IMR-90 (cell line): ENCODE measurements at regions not wholly inside any gene's neighbourhood (a gene's known extent, or its start where the extent isn't known, plus 50 kb on each side); places are given as distances from the start of the nearest gene placed in this dataset.

ENCODE experiments used
- ATAC-seq: fragments of 200-7000 bp; cut with Tn5 transposase; 2 replicates; pipeline ENCODE4 v1.9.1; 2020; ENCODE audit warnings: low read depth, mild to moderate bottlenecking, moderate library complexity
- BruUV-seq: library from RNA; stranded (reverse); fragments of 400-500 nt; replicated peaks from 2 replicates; lab custom pipeline; 2021; lab: Mats Ljungman, UMichigan
- CTCF ChIA-PET: fragments of 300-600 bp; formaldehyde crosslinking; extraction: SDS; loops from one replicate; lab custom pipeline; 2021; ENCODE audit warnings: antibody characterized with exemption; lab: Yijun Ruan, JAX
- POLR2A ChIA-PET: fragments of 300-600 bp; sonication (Branson Sonifier 250); formaldehyde crosslinking; loops from one replicate; lab custom pipeline; 2022; ENCODE audit warnings: antibody characterized with exemption; ENCODE audit not compliant: unreplicated experiment; lab: Charles Lee
- DNase-seq: peaks from one replicate; pipeline ENCODE4 v3.0.0; 2013
- H2AFZ ChIP-seq: replicated peaks from 2 replicates; pipeline ENCODE3; 2013; ENCODE audit warnings: low read length, mild to moderate bottlenecking; ENCODE audit not compliant: poor library complexity
- H2AK5ac ChIP-seq: 2 replicates; pipeline ENCODE4 v1.6.1; 2013; ENCODE audit warnings: low read depth, low read length, inconsistent platforms
- H2AK9ac ChIP-seq: replicated peaks from 2 replicates; pipeline ENCODE3; 2013; ENCODE audit warnings: mild to moderate bottlenecking, low read depth, low read length, moderate library complexity; ENCODE audit not compliant: poor library complexity
- H2BK120ac ChIP-seq: 2 replicates; pipeline ENCODE4 v1.6.1; 2013; ENCODE audit warnings: low read depth, low read length, inconsistent platforms
- H2BK15ac ChIP-seq: 3 replicates; pipeline ENCODE4 v1.6.1; 2013; ENCODE audit warnings: low read depth, low read length, inconsistent platforms
- H2BK20ac ChIP-seq: 2 replicates; pipeline ENCODE4 v1.6.1; 2013; ENCODE audit warnings: low read depth, mild to moderate bottlenecking, inconsistent platforms, low read length, moderate library complexity
- H2BK5ac ChIP-seq: 2 replicates; pipeline ENCODE4 v1.6.1; 2013; ENCODE audit warnings: mild to moderate bottlenecking, low read depth, low read length, inconsistent platforms; ENCODE audit not compliant: poor library complexity, severe bottlenecking
- H3K14ac ChIP-seq: replicated peaks from 2 replicates; pipeline ENCODE4 v1.6.1; 2013; ENCODE audit warnings: low read depth, low read length, inconsistent platforms
- H3K18ac ChIP-seq: 2 replicates; pipeline ENCODE4 v1.6.1; 2013; ENCODE audit warnings: low read depth, low read length, control low read depth
- H3K23ac ChIP-seq: 2 replicates; pipeline ENCODE4 v1.6.1; 2013; ENCODE audit warnings: low read depth, low read length, inconsistent platforms
- H3K27ac ChIP-seq: 2 replicates; pipeline ENCODE4 v1.5.1; 2013; ENCODE audit warnings: mild to moderate bottlenecking, control low read depth, low read length; ENCODE audit not compliant: insufficient read depth
- H3K27me3 ChIP-seq: 2 replicates; pipeline ENCODE4 v1.6.1; 2013; ENCODE audit warnings: low read length; ENCODE audit not compliant: control insufficient read depth, insufficient read depth
- H3K36me3 ChIP-seq: 2 replicates; pipeline ENCODE4 v1.6.1; 2013; ENCODE audit warnings: low read length, mixed read lengths; ENCODE audit not compliant: control insufficient read depth, insufficient read depth
- H3K4ac ChIP-seq: 2 replicates; pipeline ENCODE4 v1.6.1; 2013; ENCODE audit warnings: low read depth, low read length, inconsistent platforms
- H3K4me1 ChIP-seq: 2 replicates; pipeline ENCODE4 v1.6.1; 2013; ENCODE audit warnings: low read length, mixed read lengths; ENCODE audit not compliant: control insufficient read depth, insufficient read depth
- H3K4me2 ChIP-seq: 2 replicates; pipeline ENCODE4 v1.6.1; 2013; ENCODE audit warnings: low read depth, mild to moderate bottlenecking, control low read depth, low read length, moderate library complexity
- H3K4me3 ChIP-seq: 2 replicates; pipeline ENCODE4 v1.5.1; 2013; ENCODE audit warnings: low read depth, mild to moderate bottlenecking, control low read depth, low read length, moderate library complexity; ENCODE audit not compliant: insufficient read depth
- H3K56ac ChIP-seq: 2 replicates; pipeline ENCODE4 v1.6.1; 2013; ENCODE audit warnings: low read length, inconsistent platforms; ENCODE audit not compliant: insufficient read depth; ENCODE audit errors: extremely low read depth
- H3K79me1 ChIP-seq, 2 experiments: 2 replicates each; pipeline ENCODE4 v1.6.1; 2013; ENCODE audit warnings: low read length in 2 of 2, inconsistent platforms in 1 of 2, low read depth in 1 of 2
- H3K9ac ChIP-seq: 2 replicates; pipeline ENCODE4 v1.6.1; 2013; ENCODE audit warnings: low read depth, low read length, control low read depth
- H3K9me1 ChIP-seq: 2 replicates; pipeline ENCODE4 v1.6.1; 2013; ENCODE audit warnings: low read length, inconsistent platforms; ENCODE audit not compliant: insufficient read depth
- H3K9me3 ChIP-seq: 2 replicates; pipeline ENCODE4 v1.6.1; 2013; ENCODE audit warnings: low read length; ENCODE audit not compliant: control insufficient read depth, insufficient read depth
- H4K20me1 ChIP-seq: 2 replicates; pipeline ENCODE4 v1.6.1; 2013; ENCODE audit warnings: low read length, inconsistent platforms; ENCODE audit not compliant: insufficient read depth
- H4K5ac ChIP-seq: 2 replicates; pipeline ENCODE4 v1.6.1; 2013; ENCODE audit warnings: mild to moderate bottlenecking, low read depth, low read length, control low read depth
- H4K8ac ChIP-seq, 2 experiments: 2 replicates each; pipeline ENCODE4 v1.6.1; 2013; ENCODE audit warnings: low read depth in 2 of 2, low read length in 2 of 2, control low read depth in 1 of 2, inconsistent platforms in 1 of 2
- H4K91ac ChIP-seq: 2 replicates; pipeline ENCODE4 v1.6.1; 2013; ENCODE audit warnings: low read depth, low read length, inconsistent platforms; ENCODE audit not compliant: insufficient read depth
- RAD21 ChIP-seq: IDR thresholded peaks from 2 replicates; pipeline ENCODE4 v1.6.1; 2012; ENCODE audit warnings: low read length, improper control_type of control experiment
- WGBS, 2 experiments: methylation state at CpG; one replicate each; pipeline versions ENCODE4 v1.1.5 to v1.1.7; 2013; ENCODE audit warnings: missing lambda C conversion rate in 2 of 2; ENCODE audit not compliant: insufficient read length in 1 of 2; ENCODE audit errors: extremely low coverage in 2 of 2; 5-methylcytosine and 5-hydroxymethylcytosine counted together
- dilution Hi-C: fragments of 300-500 bp; cut with HindIII; formaldehyde crosslinking; loops from one replicate; pipeline ENCODE4 v1.14.3; 2018; ENCODE audit warnings: low sequenced_read_pairs; ENCODE audit not compliant: unreplicated experiment
- in situ Hi-C: fragments of 300-500 bp; cut with MboI; formaldehyde crosslinking; loops from 3 replicates; pipeline ENCODE4 v1.14.3; 2019; ENCODE audit warnings: low sequenced_read_pairs, inconsistent platforms, mixed read lengths
- intact Hi-C: fragments of 100-400 bp; cut with micrococcal nuclease; formaldehyde crosslinking; loops from 2 replicates; pipeline ENCODE4 v1.10.0; 2022
- TF ChIP-seq, protein P1 (sequence below): fragments of 150-350 bp; IDR thresholded peaks from 2 replicates; pipeline ENCODE4 v1.6.1; 2016; ENCODE audit warnings: low read depth, mild to moderate bottlenecking, low read length, moderate library complexity, borderline replicate concordance

GRCh38 chr3:177647341-177647740, 450.1 kb upstream of the TBL1XR1 start:
- Histone ChIP-seq H3K9ac (no peak overlapping the region), H3K4me1 (peaks cover 3% of the 10 kb centered on the region; the same call in 1 of the 2 replicates), H3K56ac (no peak overlapping the region), H3K79me1 (no peaks in the 10 kb centered on the region), H3K4me2 (no peak overlapping the region), H3K4ac (no peak overlapping the region), H3K27me3 (no peaks in the 10 kb centered on the region), H3K36me3 (no peaks in the 10 kb centered on the region), H4K91ac (no peak overlapping the region), H3K27ac (no peak overlapping the region), H3K14ac (no peak overlapping the region), H2BK15ac (no peak overlapping the region), H3K9me3 (no peaks in the 10 kb centered on the region), H4K20me1 (no peaks in the 10 kb centered on the region), H3K4me3 (no peak overlapping the region), H3K9me1 (0 out of 2 replicates have a peak, but pooled peaks cover 2% of the 10 kb centered on the region), H3K23ac (no peak overlapping the region), H4K8ac (no peak overlapping the region), H2BK5ac (no peak overlapping the region), H2BK120ac (no peak overlapping the region), H2AFZ (no peak overlapping the region), H4K5ac (no peak overlapping the region; the same call in 1 of the 2 replicates), H3K18ac (no peak overlapping the region), H2BK20ac (no peak overlapping the region), H2AK5ac (no peak overlapping the region), H2AK9ac (no peak overlapping the region)
- intact Hi-C loops (no loop called here), dilution Hi-C loops (no loop called here), in situ Hi-C loops (no loop called here)
- ChIA-PET CTCF (no interaction called here), POLR2A (no interaction called here)
- no CpG with 5 or more reads among the region's 3 CpGs for WGBS, 2 experiments
- TF ChIP-seq, protein P1, sequence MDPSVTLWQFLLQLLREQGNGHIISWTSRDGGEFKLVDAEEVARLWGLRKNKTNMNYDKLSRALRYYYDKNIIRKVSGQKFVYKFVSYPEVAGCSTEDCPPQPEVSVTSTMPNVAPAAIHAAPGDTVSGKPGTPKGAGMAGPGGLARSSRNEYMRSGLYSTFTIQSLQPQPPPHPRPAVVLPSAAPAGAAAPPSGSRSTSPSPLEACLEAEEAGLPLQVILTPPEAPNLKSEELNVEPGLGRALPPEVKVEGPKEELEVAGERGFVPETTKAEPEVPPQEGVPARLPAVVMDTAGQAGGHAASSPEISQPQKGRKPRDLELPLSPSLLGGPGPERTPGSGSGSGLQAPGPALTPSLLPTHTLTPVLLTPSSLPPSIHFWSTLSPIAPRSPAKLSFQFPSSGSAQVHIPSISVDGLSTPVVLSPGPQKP, result no peak
- no peak for TF ChIP-seq RAD21
- BruUV-seq, result no TSS peak
- DNase-seq, result no peak
- no peak for ATAC-seq
